ENCODE measurements at regions not wholly inside any gene's neighbourhood (a gene's known extent, or its start where the extent isn't known, plus 50 kb on each side); places are given as distances from the start of the nearest gene placed in this dataset.

DNA sequence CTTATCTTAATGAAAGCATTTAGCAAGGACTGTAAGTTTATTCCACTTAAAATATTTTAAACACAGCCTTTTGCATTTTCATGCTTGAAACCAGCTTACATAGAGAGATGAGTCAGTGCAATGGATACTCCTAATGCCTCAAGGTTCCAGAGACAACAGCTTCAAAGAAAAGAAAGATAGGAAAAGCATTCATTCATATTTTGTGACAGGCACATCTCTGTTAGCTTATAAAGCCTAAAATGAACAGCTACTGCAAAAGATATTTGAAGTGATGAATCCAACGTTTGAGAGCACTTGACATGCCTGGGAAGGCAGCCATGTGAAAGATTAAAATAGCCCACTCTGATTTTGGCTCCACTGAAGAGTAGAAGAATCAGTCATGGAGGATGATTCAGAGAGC, 814.5 kb downstream of the RPS29 start:
- TF ChIP-seq, protein P1, sequence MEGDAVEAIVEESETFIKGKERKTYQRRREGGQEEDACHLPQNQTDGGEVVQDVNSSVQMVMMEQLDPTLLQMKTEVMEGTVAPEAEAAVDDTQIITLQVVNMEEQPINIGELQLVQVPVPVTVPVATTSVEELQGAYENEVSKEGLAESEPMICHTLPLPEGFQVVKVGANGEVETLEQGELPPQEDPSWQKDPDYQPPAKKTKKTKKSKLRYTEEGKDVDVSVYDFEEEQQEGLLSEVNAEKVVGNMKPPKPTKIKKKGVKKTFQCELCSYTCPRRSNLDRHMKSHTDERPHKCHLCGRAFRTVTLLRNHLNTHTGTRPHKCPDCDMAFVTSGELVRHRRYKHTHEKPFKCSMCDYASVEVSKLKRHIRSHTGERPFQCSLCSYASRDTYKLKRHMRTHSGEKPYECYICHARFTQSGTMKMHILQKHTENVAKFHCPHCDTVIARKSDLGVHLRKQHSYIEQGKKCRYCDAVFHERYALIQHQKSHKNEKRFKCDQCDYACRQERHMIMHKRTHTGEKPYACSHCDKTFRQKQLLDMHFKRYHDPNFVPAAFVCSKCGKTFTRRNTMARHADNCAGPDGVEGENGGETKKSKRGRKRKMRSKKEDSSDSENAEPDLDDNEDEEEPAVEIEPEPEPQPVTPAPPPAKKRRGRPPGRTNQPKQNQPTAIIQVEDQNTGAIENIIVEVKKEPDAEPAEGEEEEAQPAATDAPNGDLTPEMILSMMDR (IDR thresholded peaks at IDR 0.05), result no peak
- TF ChIP-seq POLR2A (IDR thresholded peaks at IDR 0.05) (no peak), EP300 (IDR thresholded peaks at IDR 0.05) (no peak), POLR2AphosphoS5 (IDR thresholded peaks at IDR 0.05) (no peak)

All from upper lobe of left lung (tissue), 4 donors.